ENCODE measurements at regions not wholly inside any gene's neighbourhood (a gene's known extent, or its start where the extent isn't known, plus 50 kb on each side); places are given as distances from the start of the nearest gene placed in this dataset.

DNA sequence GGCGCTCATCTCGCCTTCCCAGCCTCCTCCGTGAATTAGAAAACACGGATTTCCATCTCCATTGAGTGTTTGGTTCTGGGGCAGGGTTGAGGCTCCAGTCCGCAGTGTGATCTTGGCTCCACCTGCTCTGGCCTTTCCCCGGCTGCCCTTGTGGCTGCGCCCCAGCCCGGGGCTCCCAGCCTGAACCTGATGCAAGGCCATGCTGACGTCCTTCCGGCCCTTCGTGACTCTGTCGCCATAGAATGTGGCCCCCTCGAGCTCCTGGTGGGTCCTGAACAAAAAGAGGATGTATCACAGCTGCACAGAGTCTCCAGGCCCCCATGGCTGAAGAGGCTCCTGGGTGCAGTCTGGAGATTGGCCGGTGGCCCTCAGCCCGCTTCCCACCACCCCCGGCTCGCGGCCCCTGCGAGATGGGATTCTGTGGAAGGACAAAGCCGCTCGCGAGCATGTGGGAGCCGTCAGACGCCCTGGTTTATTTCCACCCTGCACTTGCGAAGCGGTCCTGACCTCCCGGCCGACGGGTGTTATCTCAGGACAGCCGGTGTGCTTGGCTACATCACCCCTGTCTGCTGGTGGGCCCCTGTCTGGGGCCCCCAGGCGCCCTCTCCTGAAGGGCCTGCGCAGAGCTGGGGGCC is 1214.0 kb downstream of the BRD1 start:
- TF ChIP-seq, protein P1, sequence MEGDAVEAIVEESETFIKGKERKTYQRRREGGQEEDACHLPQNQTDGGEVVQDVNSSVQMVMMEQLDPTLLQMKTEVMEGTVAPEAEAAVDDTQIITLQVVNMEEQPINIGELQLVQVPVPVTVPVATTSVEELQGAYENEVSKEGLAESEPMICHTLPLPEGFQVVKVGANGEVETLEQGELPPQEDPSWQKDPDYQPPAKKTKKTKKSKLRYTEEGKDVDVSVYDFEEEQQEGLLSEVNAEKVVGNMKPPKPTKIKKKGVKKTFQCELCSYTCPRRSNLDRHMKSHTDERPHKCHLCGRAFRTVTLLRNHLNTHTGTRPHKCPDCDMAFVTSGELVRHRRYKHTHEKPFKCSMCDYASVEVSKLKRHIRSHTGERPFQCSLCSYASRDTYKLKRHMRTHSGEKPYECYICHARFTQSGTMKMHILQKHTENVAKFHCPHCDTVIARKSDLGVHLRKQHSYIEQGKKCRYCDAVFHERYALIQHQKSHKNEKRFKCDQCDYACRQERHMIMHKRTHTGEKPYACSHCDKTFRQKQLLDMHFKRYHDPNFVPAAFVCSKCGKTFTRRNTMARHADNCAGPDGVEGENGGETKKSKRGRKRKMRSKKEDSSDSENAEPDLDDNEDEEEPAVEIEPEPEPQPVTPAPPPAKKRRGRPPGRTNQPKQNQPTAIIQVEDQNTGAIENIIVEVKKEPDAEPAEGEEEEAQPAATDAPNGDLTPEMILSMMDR (IDR thresholded peaks at IDR 0.05; ENCODE audit: low read depth, low read length), result no peak
- TF ChIP-seq POLR2A (IDR thresholded peaks at IDR 0.05; ENCODE audit: extremely low read depth, insufficient read length), result no peak
- no peak for TF ChIP-seq MYC (IDR thresholded peaks at IDR 0.05; ENCODE audit: low read depth, low read length)
- TF ChIP-seq, protein P2, sequence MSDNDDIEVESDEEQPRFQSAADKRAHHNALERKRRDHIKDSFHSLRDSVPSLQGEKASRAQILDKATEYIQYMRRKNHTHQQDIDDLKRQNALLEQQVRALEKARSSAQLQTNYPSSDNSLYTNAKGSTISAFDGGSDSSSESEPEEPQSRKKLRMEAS (IDR thresholded peaks at IDR 0.05; ENCODE audit: low read depth, low read length), result no peak

All from NB4 (cell line).